Suprapubic skin (tissue), 4 donors: ENCODE measurements at regions not wholly inside any gene's neighbourhood (a gene's known extent, or its start where the extent isn't known, plus 50 kb on each side); places are given as distances from the start of the nearest gene placed in this dataset.

Experiments
- DNase-seq, 2 donors: peaks; one replicate each; pipeline ENCODE4 v3.0.0-alpha.2; 2019; ENCODE audit warnings: low spot score in 2 of 2
- H3K27ac ChIP-seq: fragments of 200-600 bp; sonication (generic); one replicate; pipeline ENCODE4 v1.5.1; 2019
- H3K27me3 ChIP-seq: fragments of 200-600 bp; sonication (generic); one replicate; pipeline ENCODE4 v1.5.1; 2019
- H3K36me3 ChIP-seq: fragments of 200-600 bp; sonication (generic); one replicate; pipeline ENCODE4 v1.5.1; 2019
- H3K4me1 ChIP-seq: fragments of 200-600 bp; sonication (generic); one replicate; pipeline ENCODE4 v1.5.1; 2019
- H3K4me3 ChIP-seq: fragments of 200-600 bp; sonication (generic); one replicate; pipeline ENCODE4 v1.5.1; 2019; ENCODE audit warnings: mild to moderate bottlenecking
- H3K9me3 ChIP-seq: fragments of 200-600 bp; sonication (generic); one replicate; pipeline ENCODE4 v1.5.1; 2019
- CTCF ChIP-seq, 2 donors: fragments of 200-600 bp in 1 of 2; fragments of 450-650 bp in 1 of 2; sonication (generic) in 1 of 2; IDR thresholded peaks; one replicate each; pipeline ENCODE4 v1.5.1; 2016 to 2019; ENCODE audit warnings: antibody characterized with exemption in 2 of 2, mild to moderate bottlenecking in 1 of 2, moderate library complexity in 1 of 2
- EP300 ChIP-seq: sonication (generic); formaldehyde crosslinking; IDR thresholded peaks from one replicate; pipeline ENCODE4 v1.6.1; 2017; ENCODE audit warnings: antibody characterized with exemption
- POLR2A ChIP-seq, 2 donors: fragments of 450-650 bp; IDR thresholded peaks; one replicate each; pipeline ENCODE4 v1.6.1; 2017; ENCODE audit warnings: antibody characterized with exemption in 2 of 2, mild to moderate bottlenecking in 2 of 2, moderate library complexity in 2 of 2
- POLR2AphosphoS5 ChIP-seq, 3 donors: sonication (generic); formaldehyde crosslinking; IDR thresholded peaks; one replicate each; pipeline ENCODE4 v1.6.1; 2017; ENCODE audit warnings: antibody characterized with exemption in 3 of 3
- WGBS: methylation state at CpG from one replicate; pipeline ENCODE4 v1.1.5; 2018; 5-methylcytosine and 5-hydroxymethylcytosine counted together

- no peak overlapping the region for H3K27ac ChIP-seq
- WGBS = 88% methylated on average over 5 of the region's 14 CpGs
- H3K27me3 ChIP-seq = peaks cover 25% of the 10 kb centered on the region
- no peak overlapping the region for H3K4me3 ChIP-seq
- H3K9me3 ChIP-seq = peaks cover 6% of the 10 kb centered on the region
- TF ChIP-seq POLR2A (IDR thresholded peaks at IDR 0.05) = no peak
- no peak for DNase-seq
- no peaks in the 10 kb centered on the region for H3K4me1 ChIP-seq
- H3K36me3 ChIP-seq = no peaks in the 10 kb centered on the region
These were observed 417.3 kb downstream of the SHANK2 start for GRCh38 chr11:70834984-70835560.

DNA sequence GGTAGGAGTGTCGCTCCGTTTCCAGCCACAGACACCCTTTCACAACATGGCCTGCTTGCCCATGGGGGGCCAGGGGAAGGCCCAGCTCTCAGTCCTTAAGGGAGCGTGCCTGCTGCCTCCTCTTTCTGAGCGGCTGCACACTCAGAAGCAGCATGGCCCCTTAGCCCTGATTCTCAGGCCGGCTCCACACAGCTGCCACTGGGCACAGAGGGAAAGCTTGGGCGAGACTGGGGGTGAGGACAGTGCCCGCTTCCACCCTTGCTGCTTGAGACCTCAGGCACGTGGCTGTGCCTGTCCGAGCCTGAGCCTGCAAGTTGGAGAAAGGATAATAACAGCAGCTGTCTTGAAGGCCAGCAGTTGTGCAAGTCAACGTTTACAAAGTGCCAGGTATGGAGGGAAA is 416.3 kb downstream of the SHANK2 start:
- Histone ChIP-seq H3K4me1 (no peaks in the 10 kb centered on the region), H3K36me3 (no peaks in the 10 kb centered on the region), H3K27ac (no peak overlapping the region), H3K4me3 (no peak overlapping the region), H3K9me3 (peaks cover 6% of the 10 kb centered on the region), H3K27me3 (peaks cover 19% of the 10 kb centered on the region)
- no peak for TF ChIP-seq POLR2A (IDR thresholded peaks at IDR 0.05)
- no peak for TF ChIP-seq EP300
- no peak for TF ChIP-seq POLR2AphosphoS5 (IDR thresholded peaks at IDR 0.05)
- no peak for DNase-seq
- 70% methylated on average over 3 of the region's 10 CpGs for whole genome bisulfite sequencing

- Histone ChIP-seq H3K27ac (no peak overlapping the region), H3K36me3 (no peaks in the 10 kb centered on the region), H3K4me1 (no peaks in the 10 kb centered on the region), H3K27me3 (peaks cover 6% of the 10 kb centered on the region), H3K4me3 (no peak overlapping the region), H3K9me3 (peaks cover 6% of the 10 kb centered on the region)
- DNase-seq = no peak
- whole genome bisulfite sequencing = 91% methylated on average over 3 of the region's 3 CpGs
- TF ChIP-seq EP300 (no peak), POLR2AphosphoS5 (IDR thresholded peaks at IDR 0.05) (no peak), CTCF (IDR thresholded peaks at IDR 0.05) (no peak), POLR2A (IDR thresholded peaks at IDR 0.05) (no peak)
These were observed 414.2 kb downstream of the SHANK2 start for GRCh38 chr11:70838198-70838597.

GRCh38 chr11:70839851-70840250 is 412.5 kb downstream of the SHANK2 start:
- WGBS = 83% methylated on average over 9 of the region's 10 CpGs
- Histone ChIP-seq H3K27ac (no peak overlapping the region), H3K4me1 (no peaks in the 10 kb centered on the region), H3K9me3 (peaks cover 6% of the 10 kb centered on the region), H3K27me3 (peaks cover 15% of the 10 kb centered on the region), H3K36me3 (no peaks in the 10 kb centered on the region), H3K4me3 (no peak overlapping the region)
- DNase-seq = no peak
- no peak for TF ChIP-seq EP300
- no peak for TF ChIP-seq CTCF (IDR thresholded peaks at IDR 0.05)
- TF ChIP-seq POLR2AphosphoS5 (IDR thresholded peaks at IDR 0.05) = no peak

GRCh38 chr11:70841264-70841663 is 411.1 kb downstream of the SHANK2 start:
- no peak for DNase-seq
- H3K9me3 ChIP-seq = peaks cover 6% of the 10 kb centered on the region
- no peak overlapping the region for H3K27ac ChIP-seq
- no peaks in the 10 kb centered on the region for H3K4me1 ChIP-seq
- no peaks in the 10 kb centered on the region for H3K36me3 ChIP-seq
- H3K27me3 ChIP-seq = peaks cover 15% of the 10 kb centered on the region
- 89% methylated on average over 8 of the region's 8 CpGs for WGBS
- no peak overlapping the region for H3K4me3 ChIP-seq
- TF ChIP-seq POLR2A (IDR thresholded peaks at IDR 0.05) (no peak), CTCF (IDR thresholded peaks at IDR 0.05) (no peak), EP300 (no peak), POLR2AphosphoS5 (IDR thresholded peaks at IDR 0.05) (no peak)

DNA sequence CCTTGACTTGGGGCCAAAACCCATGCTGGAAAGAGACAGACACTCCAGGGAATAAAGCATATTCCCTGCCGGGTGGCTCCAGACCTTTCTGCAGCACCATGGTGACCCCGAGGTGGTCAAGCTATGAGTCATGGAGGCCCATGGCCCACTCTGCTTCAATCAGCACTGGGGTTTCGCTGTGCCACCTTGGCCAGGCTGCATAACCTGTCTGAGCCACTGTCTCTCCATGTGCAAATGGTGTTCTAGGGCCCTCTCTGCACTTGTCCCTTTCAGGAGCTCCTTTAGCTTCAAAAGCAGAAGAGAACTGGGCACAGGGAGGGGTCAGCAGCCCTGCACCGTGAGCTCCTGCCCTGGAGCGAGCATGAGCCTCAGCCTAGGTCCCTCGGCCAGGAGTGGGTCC is 410.1 kb downstream of the SHANK2 start:
- TF ChIP-seq CTCF (IDR thresholded peaks at IDR 0.05) (no peak), EP300 (no peak), POLR2AphosphoS5 (IDR thresholded peaks at IDR 0.05) (no peak), POLR2A (IDR thresholded peaks at IDR 0.05) (no peak)
- H3K27me3 ChIP-seq = peaks cover 13% of the 10 kb centered on the region
- WGBS = 88% methylated on average over 3 of the region's 6 CpGs

More for the DNA sequence above, 410.1 kb downstream of the SHANK2 start:
- DNase-seq = no peak
- Histone ChIP-seq H3K4me3 (no peak overlapping the region), H3K36me3 (no peaks in the 10 kb centered on the region), H3K4me1 (no peaks in the 10 kb centered on the region), H3K27ac (no peak overlapping the region), H3K9me3 (peaks cover 4% of the 10 kb centered on the region)
